Nephron progenitor cell (in vitro differentiated cells): ENCODE measurements at regions not wholly inside any gene's neighbourhood (a gene's known extent, or its start where the extent isn't known, plus 50 kb on each side); places are given as distances from the start of the nearest gene placed in this dataset.

ENCODE experiments used
- DNase-seq: peaks from one replicate; pipeline ENCODE4 v3.0.0; 2021
- H3K27ac Mint-ChIP-seq: 2 replicates; pipeline ENCODE4 v1.8.0; 2021; ENCODE audit warnings: mild to moderate bottlenecking, moderate library complexity, mixed read lengths
- H3K27me3 Mint-ChIP-seq: 2 replicates; pipeline ENCODE4 v1.8.0; 2021; ENCODE audit warnings: mild to moderate bottlenecking, low read depth, mixed read lengths; ENCODE audit not compliant: poor library complexity
- H3K36me3 Mint-ChIP-seq: 2 replicates; pipeline ENCODE4 v1.8.0; 2021; ENCODE audit warnings: low read depth, mixed read lengths
- H3K4me1 Mint-ChIP-seq: 2 replicates; pipeline ENCODE4 v1.8.0; 2021; ENCODE audit warnings: mixed read lengths
- H3K4me3 Mint-ChIP-seq: 2 replicates; pipeline ENCODE4 v1.8.0; 2021; ENCODE audit warnings: mild to moderate bottlenecking, moderate library complexity, mixed read lengths
- H3K9me3 Mint-ChIP-seq: 2 replicates; pipeline ENCODE4 v1.8.0; 2021; ENCODE audit warnings: mild to moderate bottlenecking, moderate library complexity, mixed read lengths
- CTCF ChIP-seq: fragments of 200-600 bp; sonication (generic); IDR thresholded peaks from 2 replicates; pipeline ENCODE4 v1.5.0; 2021; ENCODE audit warnings: antibody characterized with exemption

GRCh38 chr1:69363236-69363635 is 204.5 kb upstream of the LRRC7 start:
- no peaks in the 10 kb centered on the region for H3K36me3 Mint-ChIP-seq
- no peak for DNase-seq
- H3K4me1 Mint-ChIP-seq, result no peaks in the 10 kb centered on the region
- TF ChIP-seq CTCF, result no peak
- no peaks in the 10 kb centered on the region for H3K27me3 Mint-ChIP-seq
- no peak overlapping the region for H3K4me3 Mint-ChIP-seq
- H3K9me3 Mint-ChIP-seq, result no peaks in the 10 kb centered on the region
- H3K27ac Mint-ChIP-seq, result no peak overlapping the region

- no peaks in the 10 kb centered on the region for H3K4me1 Mint-ChIP-seq
- DNase-seq, result no peak
Measured at GRCh38 chr1:69373520-69373919, 194.2 kb upstream of the LRRC7 start.

GRCh38 chr1:69376408-69376807 is 191.3 kb upstream of the LRRC7 start:
- Mint-ChIP-seq H3K4me3 (no peak overlapping the region), H3K36me3 (no peaks in the 10 kb centered on the region), H3K4me1 (no peaks in the 10 kb centered on the region), H3K9me3 (no peaks in the 10 kb centered on the region), H3K27me3 (no peaks in the 10 kb centered on the region), H3K27ac (no peak overlapping the region)
- DNase-seq, result no peak
- TF ChIP-seq CTCF, result no peak

More at GRCh38 chr1:69373520-69373919, 194.2 kb upstream of the LRRC7 start:
- Mint-ChIP-seq H3K4me3 (no peak overlapping the region), H3K27me3 (no peaks in the 10 kb centered on the region), H3K36me3 (no peaks in the 10 kb centered on the region), H3K9me3 (peaks cover 3% of the 10 kb centered on the region), H3K27ac (no peak overlapping the region)
- no peak for TF ChIP-seq CTCF

- DNase-seq, result no peak
- no peak for TF ChIP-seq CTCF
- no peaks in the 10 kb centered on the region for H3K36me3 Mint-ChIP-seq
- H3K4me1 Mint-ChIP-seq, result no peaks in the 10 kb centered on the region
- no peaks in the 10 kb centered on the region for H3K27me3 Mint-ChIP-seq
- no peak overlapping the region for H3K27ac Mint-ChIP-seq
- H3K4me3 Mint-ChIP-seq, result no peak overlapping the region
- H3K9me3 Mint-ChIP-seq, result no peaks in the 10 kb centered on the region
Measured at GRCh38 chr1:69377507-69377906, 190.2 kb upstream of the LRRC7 start.

GRCh38 chr1:69388044-69388443 is 179.7 kb upstream of the LRRC7 start:
- no peak overlapping the region for H3K27ac Mint-ChIP-seq
- no peaks in the 10 kb centered on the region for H3K4me1 Mint-ChIP-seq
- H3K27me3 Mint-ChIP-seq, result peaks cover 3% of the 10 kb centered on the region
- DNase-seq, result no peak
- H3K9me3 Mint-ChIP-seq, result peaks cover 18% of the 10 kb centered on the region
- TF ChIP-seq CTCF, result no peak
- H3K36me3 Mint-ChIP-seq, result no peaks in the 10 kb centered on the region
- no peak overlapping the region for H3K4me3 Mint-ChIP-seq

- DNase-seq, result no peak
- no peaks in the 10 kb centered on the region for H3K36me3 Mint-ChIP-seq
- H3K9me3 Mint-ChIP-seq, result peaks cover 8% of the 10 kb centered on the region
- H3K4me1 Mint-ChIP-seq, result no peaks in the 10 kb centered on the region
- peaks cover 3% of the 10 kb centered on the region for H3K27me3 Mint-ChIP-seq
- H3K4me3 Mint-ChIP-seq, result no peak overlapping the region
- H3K27ac Mint-ChIP-seq, result no peak overlapping the region
- no peak for TF ChIP-seq CTCF
Measured at GRCh38 chr1:69400128-69400527, 167.6 kb upstream of the LRRC7 start.
